Stimulated activated naive CD8-positive, alpha-beta T cell treated with anti-CD3 and anti-CD28 coated beads, Interleukin-15, amount 100 ng/mL, for 72 hours (primary cell): ENCODE measurements at regions not wholly inside any gene's neighbourhood (a gene's known extent, or its start where the extent isn't known, plus 50 kb on each side); places are given as distances from the start of the nearest gene placed in this dataset.

Source experiments
- ATAC-seq: fragments of 150-1000 bp; cut with Tn5 transposase; 2 replicates; pipeline ENCODE4 v1.10.0; 2021; ENCODE audit warnings: mild to moderate bottlenecking, moderate library complexity
- DNase-seq, 2 donors: peaks; one replicate each; pipeline ENCODE4 v3.0.0; 2021 to 2022
- H3K27ac Mint-ChIP-seq, 2 donors: one replicate each; pipeline ENCODE4 v1.8.0; 2022; ENCODE audit warnings: mild to moderate bottlenecking in 2 of 2, mixed read lengths in 2 of 2, moderate library complexity in 2 of 2
- H3K27me3 Mint-ChIP-seq: one replicate; pipeline ENCODE4 v1.8.0; 2022; ENCODE audit warnings: mixed read lengths
- H3K4me1 Mint-ChIP-seq: one replicate; pipeline ENCODE4 v1.8.0; 2022; ENCODE audit warnings: mild to moderate bottlenecking, mixed read lengths
- H3K4me3 Mint-ChIP-seq, 2 donors: one replicate each; pipeline ENCODE4 v1.8.0; 2022; ENCODE audit warnings: mild to moderate bottlenecking in 2 of 2, mixed read lengths in 2 of 2, moderate library complexity in 1 of 2
- H3K9me3 Mint-ChIP-seq, 2 donors: one replicate each; pipeline ENCODE4 v1.8.0; 2022; ENCODE audit warnings: mixed read lengths in 2 of 2

GRCh38 chr6:6900569-6901204 is 207.1 kb upstream of the RREB1 start:
- Mint-ChIP-seq H3K4me3 (no peak overlapping the region), H3K27ac (no peak overlapping the region), H3K9me3 (no peaks in the 10 kb centered on the region), H3K4me1 (no peaks in the 10 kb centered on the region), H3K27me3 (peaks cover 15% of the 10 kb centered on the region)
- ATAC-seq (no peak), DNase-seq (no peak)

DNA sequence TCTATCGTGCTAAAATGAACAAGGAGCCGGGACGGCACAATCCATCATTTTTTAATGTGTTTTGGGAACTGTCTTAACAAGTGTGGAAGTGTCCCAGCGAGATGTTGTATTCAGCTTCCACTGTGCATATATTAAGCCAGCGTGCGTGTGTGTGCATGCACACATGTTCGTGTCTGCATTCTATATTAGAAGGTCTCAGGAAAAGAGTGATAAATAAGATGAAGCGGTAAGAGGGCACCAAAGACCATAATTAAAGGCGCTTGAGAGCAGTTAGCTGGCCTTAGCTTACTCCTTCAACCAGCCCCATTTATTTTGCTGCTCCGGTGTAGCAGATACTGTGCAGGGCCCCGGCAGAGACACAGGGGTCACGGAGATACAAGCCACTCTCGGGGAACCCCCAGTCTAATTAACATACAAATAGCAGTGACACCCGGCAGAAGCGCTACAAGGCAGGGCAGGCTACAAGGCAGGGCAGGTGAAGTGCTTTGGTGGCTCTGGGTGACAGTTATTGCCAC is 206.5 kb upstream of the RREB1 start:
- H3K4me3 Mint-ChIP-seq = no peak overlapping the region
- H3K9me3 Mint-ChIP-seq = no peaks in the 10 kb centered on the region
- H3K27ac Mint-ChIP-seq = no peak overlapping the region
- no peak for DNase-seq
- H3K4me1 Mint-ChIP-seq = no peaks in the 10 kb centered on the region
- H3K27me3 Mint-ChIP-seq = peaks cover 20% of the 10 kb centered on the region
- no peak for ATAC-seq

- Mint-ChIP-seq H3K4me1 (no peaks in the 10 kb centered on the region), H3K27me3 (peaks cover 20% of the 10 kb centered on the region), H3K9me3 (no peaks in the 10 kb centered on the region), H3K4me3 (no peak overlapping the region), H3K27ac (no peak overlapping the region)
- no peak for ATAC-seq
- DNase-seq = no peak
These were observed 205.8 kb upstream of the RREB1 start for GRCh38 chr6:6901945-6902344.

GRCh38 chr6:6905961-6906518 is 201.7 kb upstream of the RREB1 start:
- ATAC-seq = no peak
- Mint-ChIP-seq H3K4me1 (no peaks in the 10 kb centered on the region), H3K27me3 (peaks cover 35% of the 10 kb centered on the region), H3K9me3 (no peaks in the 10 kb centered on the region), H3K27ac (no peak overlapping the region), H3K4me3 (no peak overlapping the region)
- no peak for DNase-seq

- no peak for DNase-seq
- Mint-ChIP-seq H3K27ac (no peak overlapping the region), H3K27me3 (peaks cover 41% of the 10 kb centered on the region), H3K4me1 (no peaks in the 10 kb centered on the region), H3K9me3 (no peaks in the 10 kb centered on the region), H3K4me3 (no peak overlapping the region)
- no peak for ATAC-seq
These were observed 201.1 kb upstream of the RREB1 start for GRCh38 chr6:6906570-6907213.

DNA sequence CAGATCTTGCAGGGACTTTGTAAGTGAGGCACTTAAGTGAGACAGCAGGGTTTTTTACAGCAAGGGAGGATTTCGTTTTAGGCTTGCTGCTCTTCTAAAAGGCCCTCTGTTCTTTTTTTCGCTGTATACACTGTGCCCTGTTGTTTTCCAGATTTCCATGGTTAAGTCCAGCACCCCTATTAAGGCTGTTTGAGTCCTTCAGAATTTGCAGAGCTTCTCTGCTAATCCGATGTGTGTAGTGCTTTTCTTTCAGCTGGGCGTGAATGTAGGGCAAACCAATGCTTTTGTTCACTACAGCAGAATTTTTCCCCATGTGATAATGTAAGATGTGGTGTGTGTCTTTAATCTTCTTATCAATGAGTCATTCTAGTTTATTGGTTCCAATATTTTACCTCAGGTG is 200.5 kb upstream of the RREB1 start:
- H3K27me3 Mint-ChIP-seq = peaks cover 47% of the 10 kb centered on the region
- no peak overlapping the region for H3K27ac Mint-ChIP-seq
- ATAC-seq (no peak), DNase-seq (no peak)
- no peak overlapping the region for H3K4me3 Mint-ChIP-seq
- no peaks in the 10 kb centered on the region for H3K9me3 Mint-ChIP-seq
- H3K4me1 Mint-ChIP-seq = no peaks in the 10 kb centered on the region

DNA sequence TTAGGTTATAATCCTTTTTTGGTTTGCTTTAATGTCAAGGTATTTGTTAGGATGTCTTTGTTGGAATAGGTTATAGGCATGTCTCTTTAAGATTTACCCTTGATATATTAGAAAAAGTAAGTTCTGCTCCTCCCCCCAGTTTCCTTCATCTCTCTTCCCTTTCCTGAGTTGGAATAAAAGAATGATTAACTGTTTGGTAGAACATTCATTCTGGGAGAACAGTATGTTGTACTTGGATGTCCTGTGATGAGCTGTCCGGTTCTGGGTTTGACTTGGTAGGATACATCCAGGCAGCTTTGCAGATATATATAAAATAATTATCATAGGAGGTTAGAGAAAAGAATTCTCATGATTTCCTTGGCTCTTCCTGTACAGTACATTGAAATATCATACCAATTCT is 199.6 kb upstream of the RREB1 start:
- H3K27me3 Mint-ChIP-seq = peaks cover 56% of the 10 kb centered on the region
- no peak for DNase-seq

GRCh38 chr6:6909111-6909510 is 198.7 kb upstream of the RREB1 start:
- Mint-ChIP-seq H3K4me1 (no peaks in the 10 kb centered on the region), H3K9me3 (no peaks in the 10 kb centered on the region), H3K27ac (no peak overlapping the region), H3K27me3 (peaks cover 65% of the 10 kb centered on the region), H3K4me3 (no peak overlapping the region)
- DNase-seq (no peak), ATAC-seq (no peak)

More for the DNA sequence above, 199.6 kb upstream of the RREB1 start:
- Mint-ChIP-seq H3K4me1 (no peaks in the 10 kb centered on the region), H3K9me3 (no peaks in the 10 kb centered on the region), H3K4me3 (no peak overlapping the region), H3K27ac (no peak overlapping the region)
- no peak for ATAC-seq

- Mint-ChIP-seq H3K4me3 (no peak overlapping the region), H3K27ac (no peak overlapping the region), H3K4me1 (peaks cover under 1% of the 10 kb centered on the region), H3K27me3 (peaks cover 49% of the 10 kb centered on the region), H3K9me3 (no peaks in the 10 kb centered on the region)
- ATAC-seq (no peak), DNase-seq (no peak)
These were observed 196.9 kb upstream of the RREB1 start for GRCh38 chr6:6910734-6911295.

DNA sequence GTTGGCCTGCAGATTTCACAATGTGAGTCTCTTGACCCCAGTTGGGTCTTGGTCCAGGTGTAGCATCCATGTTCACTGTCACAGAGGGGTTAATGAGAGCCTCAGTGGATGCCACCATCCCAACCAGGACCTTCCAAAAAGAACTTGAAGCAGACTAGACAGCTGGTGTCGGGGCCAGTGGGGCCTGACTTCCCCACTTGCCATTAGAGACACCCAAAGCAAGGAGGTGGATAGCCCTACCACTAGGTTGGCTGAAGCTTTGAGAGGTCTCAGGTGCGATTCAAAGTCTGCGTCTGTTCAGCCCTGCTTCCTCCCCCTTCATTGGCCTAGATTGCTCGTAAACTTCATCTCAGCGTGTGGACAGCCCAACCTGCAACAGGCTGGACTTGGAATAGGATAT is 196.4 kb upstream of the RREB1 start:
- ATAC-seq = no peak
- H3K27me3 Mint-ChIP-seq = peaks cover 45% of the 10 kb centered on the region

GRCh38 chr6:6912817-6913744 is 194.7 kb upstream of the RREB1 start:
- Mint-ChIP-seq H3K4me1 (peaks cover 24% of the 10 kb centered on the region), H3K9me3 (no peaks in the 10 kb centered on the region), H3K4me3 (no peak overlapping the region), H3K27me3 (peaks cover 45% of the 10 kb centered on the region), H3K27ac (no peak overlapping the region)
- no peak for ATAC-seq
- no peak for DNase-seq

More for the DNA sequence above, 196.4 kb upstream of the RREB1 start:
- Mint-ChIP-seq H3K4me3 (no peak overlapping the region), H3K4me1 (peaks cover 7% of the 10 kb centered on the region), H3K9me3 (no peaks in the 10 kb centered on the region), H3K27ac (no peak overlapping the region)
- DNase-seq = no peak

DNA sequence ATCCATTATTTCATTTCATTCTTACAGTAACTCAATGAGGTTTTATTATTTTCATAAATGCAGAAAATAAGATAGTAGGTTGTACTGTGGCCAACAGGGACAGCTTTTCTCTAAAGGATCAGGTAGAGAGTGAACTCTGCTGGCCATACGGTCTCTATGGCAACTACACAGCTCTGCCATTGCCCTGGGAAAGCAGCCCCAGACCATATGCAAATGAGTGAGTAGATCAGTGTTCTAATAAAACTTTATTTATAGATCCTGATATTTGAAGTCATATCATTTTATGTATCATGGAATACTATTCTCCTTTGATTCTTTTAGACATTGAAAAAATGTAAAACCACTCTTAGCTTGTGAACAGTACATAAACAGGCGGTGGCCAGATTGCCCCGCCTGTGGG is 192.5 kb upstream of the RREB1 start:
- H3K27ac Mint-ChIP-seq = peak overlapping the region in 1 of 2 donors; percentile 28
- ATAC-seq (no peak), DNase-seq (no peak)
- H3K9me3 Mint-ChIP-seq = peaks cover 0 to 3% of the 10 kb centered on the region in 2 donors
- peaks cover 43% of the 10 kb centered on the region for H3K27me3 Mint-ChIP-seq
- H3K4me1 Mint-ChIP-seq = peaks cover 38% of the 10 kb centered on the region
- no peak overlapping the region for H3K4me3 Mint-ChIP-seq

- peaks cover 0 to 6% of the 10 kb centered on the region in 2 donors for H3K9me3 Mint-ChIP-seq
- peak overlapping the region; percentile 18 to 44 for H3K4me3 Mint-ChIP-seq
- DNase-seq (no peak), ATAC-seq (no peak)
- no peak overlapping the region for H3K27ac Mint-ChIP-seq
- H3K27me3 Mint-ChIP-seq = peaks cover 45% of the 10 kb centered on the region
- H3K4me1 Mint-ChIP-seq = peaks cover 45% of the 10 kb centered on the region
These were observed 191.8 kb upstream of the RREB1 start for GRCh38 chr6:6915813-6916547.

DNA sequence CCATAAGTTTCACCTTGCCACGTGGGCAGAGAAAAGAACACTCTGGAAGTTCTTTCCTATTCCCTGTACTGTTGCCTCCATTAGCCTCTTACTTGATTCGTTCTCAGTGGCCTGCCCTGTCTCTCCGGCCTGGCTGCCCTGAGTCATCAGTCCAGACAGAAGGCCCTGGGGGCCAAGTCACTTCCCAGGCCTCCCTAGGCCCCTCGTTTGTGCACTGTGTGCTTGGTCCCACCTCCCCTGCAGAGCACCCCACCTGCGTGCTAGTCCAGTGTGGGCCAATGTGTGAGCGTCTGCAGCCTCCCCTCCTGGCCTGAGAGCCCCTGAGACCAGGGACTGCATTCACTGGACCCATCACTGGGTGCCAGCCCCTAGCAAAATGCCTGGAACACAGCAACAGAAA is 191.2 kb upstream of the RREB1 start:
- peaks cover 0 to 6% of the 10 kb centered on the region in 2 donors for H3K9me3 Mint-ChIP-seq
- peaks cover 46% of the 10 kb centered on the region for H3K4me1 Mint-ChIP-seq
- H3K27ac Mint-ChIP-seq = peak overlapping the region in 1 of 2 donors; percentile 14
- DNase-seq (no peak), ATAC-seq (no peak)
- peaks cover 45% of the 10 kb centered on the region for H3K27me3 Mint-ChIP-seq
- H3K4me3 Mint-ChIP-seq = peak overlapping the region in 1 of 2 donors; percentile 8
